ENCODE measurements at regions not wholly inside any gene's neighbourhood (a gene's known extent, or its start where the extent isn't known, plus 50 kb on each side); places are given as distances from the start of the nearest gene placed in this dataset.

DNA sequence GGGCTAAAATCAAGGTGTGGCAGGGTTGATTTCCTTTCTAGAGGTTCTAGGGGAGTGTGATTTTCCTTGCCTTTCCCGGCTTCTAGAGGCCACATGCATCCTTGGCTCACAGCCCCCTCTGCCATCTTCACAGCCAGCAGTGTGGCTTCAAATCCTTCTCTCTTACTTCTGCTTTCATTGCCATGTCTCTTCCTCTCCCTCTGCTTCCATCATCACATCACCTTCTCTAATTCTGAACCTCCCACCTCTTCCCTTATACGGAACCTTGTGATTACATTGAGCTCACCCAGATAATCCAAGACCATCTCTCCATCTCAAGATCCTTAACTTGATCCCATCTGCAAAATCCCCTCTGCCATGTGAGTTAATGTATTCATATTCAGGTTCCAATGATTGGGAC lies 56.2 kb upstream of the RMDN2 start:
- no peaks in the 10 kb centered on the region for H4K20me1 ChIP-seq (ENCODE audit: insufficient read depth)
- H3K9me2 ChIP-seq (ENCODE audit: insufficient read depth, low read length) = no peaks in the 10 kb centered on the region
- no peaks in the 10 kb centered on the region for H3F3A ChIP-seq (ENCODE audit: insufficient read depth, low read length, poor library complexity, severe bottlenecking)
- no peaks in the 10 kb centered on the region for H3K79me2 ChIP-seq (replicated peaks; ENCODE audit: insufficient read depth, low read length)
- no peak overlapping the region for H2AFZ ChIP-seq (ENCODE audit: low read depth, low read length)
- H3K4me3 ChIP-seq (ENCODE audit: low read length) = no peak overlapping the region
- H3K36me3 ChIP-seq (ENCODE audit: insufficient read depth, low read length) = no peaks in the 10 kb centered on the region
- no peak overlapping the region for H3K9ac ChIP-seq (ENCODE audit: low read length)
- no peaks in the 10 kb centered on the region for H3K27me3 ChIP-seq (ENCODE audit: insufficient read depth, low read depth, low read length)
- TF ChIP-seq, protein P1, sequence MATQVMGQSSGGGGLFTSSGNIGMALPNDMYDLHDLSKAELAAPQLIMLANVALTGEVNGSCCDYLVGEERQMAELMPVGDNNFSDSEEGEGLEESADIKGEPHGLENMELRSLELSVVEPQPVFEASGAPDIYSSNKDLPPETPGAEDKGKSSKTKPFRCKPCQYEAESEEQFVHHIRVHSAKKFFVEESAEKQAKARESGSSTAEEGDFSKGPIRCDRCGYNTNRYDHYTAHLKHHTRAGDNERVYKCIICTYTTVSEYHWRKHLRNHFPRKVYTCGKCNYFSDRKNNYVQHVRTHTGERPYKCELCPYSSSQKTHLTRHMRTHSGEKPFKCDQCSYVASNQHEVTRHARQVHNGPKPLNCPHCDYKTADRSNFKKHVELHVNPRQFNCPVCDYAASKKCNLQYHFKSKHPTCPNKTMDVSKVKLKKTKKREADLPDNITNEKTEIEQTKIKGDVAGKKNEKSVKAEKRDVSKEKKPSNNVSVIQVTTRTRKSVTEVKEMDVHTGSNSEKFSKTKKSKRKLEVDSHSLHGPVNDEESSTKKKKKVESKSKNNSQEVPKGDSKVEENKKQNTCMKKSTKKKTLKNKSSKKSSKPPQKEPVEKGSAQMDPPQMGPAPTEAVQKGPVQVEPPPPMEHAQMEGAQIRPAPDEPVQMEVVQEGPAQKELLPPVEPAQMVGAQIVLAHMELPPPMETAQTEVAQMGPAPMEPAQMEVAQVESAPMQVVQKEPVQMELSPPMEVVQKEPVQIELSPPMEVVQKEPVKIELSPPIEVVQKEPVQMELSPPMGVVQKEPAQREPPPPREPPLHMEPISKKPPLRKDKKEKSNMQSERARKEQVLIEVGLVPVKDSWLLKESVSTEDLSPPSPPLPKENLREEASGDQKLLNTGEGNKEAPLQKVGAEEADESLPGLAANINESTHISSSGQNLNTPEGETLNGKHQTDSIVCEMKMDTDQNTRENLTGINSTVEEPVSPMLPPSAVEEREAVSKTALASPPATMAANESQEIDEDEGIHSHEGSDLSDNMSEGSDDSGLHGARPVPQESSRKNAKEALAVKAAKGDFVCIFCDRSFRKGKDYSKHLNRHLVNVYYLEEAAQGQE (IDR thresholded peaks at IDR 0.05; ENCODE audit: borderline replicate concordance) = no peak
- TF ChIP-seq, protein P2, sequence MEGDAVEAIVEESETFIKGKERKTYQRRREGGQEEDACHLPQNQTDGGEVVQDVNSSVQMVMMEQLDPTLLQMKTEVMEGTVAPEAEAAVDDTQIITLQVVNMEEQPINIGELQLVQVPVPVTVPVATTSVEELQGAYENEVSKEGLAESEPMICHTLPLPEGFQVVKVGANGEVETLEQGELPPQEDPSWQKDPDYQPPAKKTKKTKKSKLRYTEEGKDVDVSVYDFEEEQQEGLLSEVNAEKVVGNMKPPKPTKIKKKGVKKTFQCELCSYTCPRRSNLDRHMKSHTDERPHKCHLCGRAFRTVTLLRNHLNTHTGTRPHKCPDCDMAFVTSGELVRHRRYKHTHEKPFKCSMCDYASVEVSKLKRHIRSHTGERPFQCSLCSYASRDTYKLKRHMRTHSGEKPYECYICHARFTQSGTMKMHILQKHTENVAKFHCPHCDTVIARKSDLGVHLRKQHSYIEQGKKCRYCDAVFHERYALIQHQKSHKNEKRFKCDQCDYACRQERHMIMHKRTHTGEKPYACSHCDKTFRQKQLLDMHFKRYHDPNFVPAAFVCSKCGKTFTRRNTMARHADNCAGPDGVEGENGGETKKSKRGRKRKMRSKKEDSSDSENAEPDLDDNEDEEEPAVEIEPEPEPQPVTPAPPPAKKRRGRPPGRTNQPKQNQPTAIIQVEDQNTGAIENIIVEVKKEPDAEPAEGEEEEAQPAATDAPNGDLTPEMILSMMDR (IDR thresholded peaks at IDR 0.05; ENCODE audit: poor library complexity, severe bottlenecking) = no peak
- TF ChIP-seq RAD21 (conservative IDR thresholded peaks at IDR 0.05) (no peak), EP300 (conservative IDR thresholded peaks at IDR 0.05; ENCODE audit: poor library complexity, severe bottlenecking) (no peak), MXI1 (conservative IDR thresholded peaks at IDR 0.05; ENCODE audit: poor library complexity, severe bottlenecking) (no peak), POLR2AphosphoS5 (IDR thresholded peaks at IDR 0.05) (no peak), SMC3 (conservative IDR thresholded peaks at IDR 0.05; ENCODE audit: poor library complexity) (no peak), EZH2 (IDR thresholded peaks at IDR 0.05; ENCODE audit: borderline replicate concordance, insufficient read depth, low read length, poor library complexity, severe bottlenecking) (no peak), TAF1 (IDR thresholded peaks at IDR 0.05; ENCODE audit: low read depth) (no peak)
- no peak overlapping the region for H3K27ac ChIP-seq (ENCODE audit: low read length)
- H3K4me2 ChIP-seq (ENCODE audit: low read length) = no peak overlapping the region
- H3K9me3 ChIP-seq (ENCODE audit: low read length) = no peaks in the 10 kb centered on the region

DNA sequence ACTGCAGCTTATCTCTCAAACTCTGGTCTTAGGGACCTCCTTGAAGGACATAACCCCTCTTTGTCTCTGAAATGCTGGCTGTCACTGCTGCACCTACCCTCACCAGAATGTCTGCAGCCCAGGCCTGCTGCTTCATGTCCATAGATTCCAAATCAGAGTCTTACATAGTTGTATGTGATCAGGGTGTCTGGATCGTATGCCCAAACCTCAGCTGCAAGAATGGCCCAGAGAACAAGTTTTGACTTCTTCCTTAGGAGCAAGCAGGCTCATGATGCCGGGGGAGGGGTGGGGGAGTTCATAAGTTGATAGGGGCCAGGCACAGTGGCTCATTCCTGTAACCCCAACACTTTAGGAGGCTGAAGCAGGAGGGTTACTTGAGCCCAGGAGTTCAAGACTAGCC lies 55.8 kb upstream of the RMDN2 start:
- TF ChIP-seq EZH2 (IDR thresholded peaks at IDR 0.05; ENCODE audit: borderline replicate concordance, insufficient read depth, low read length, poor library complexity, severe bottlenecking) = no peak
- TF ChIP-seq, protein P1 (IDR thresholded peaks at IDR 0.05; ENCODE audit: borderline replicate concordance) = no peak
- TF ChIP-seq SMC3 (conservative IDR thresholded peaks at IDR 0.05; ENCODE audit: poor library complexity) = no peak
- no peak for TF ChIP-seq TAF1 (IDR thresholded peaks at IDR 0.05; ENCODE audit: low read depth)
- no peak for TF ChIP-seq EP300 (conservative IDR thresholded peaks at IDR 0.05; ENCODE audit: poor library complexity, severe bottlenecking)
- TF ChIP-seq MXI1 (conservative IDR thresholded peaks at IDR 0.05; ENCODE audit: poor library complexity, severe bottlenecking) = no peak
- no peak for TF ChIP-seq POLR2AphosphoS5 (IDR thresholded peaks at IDR 0.05)
- TF ChIP-seq, protein P2 (IDR thresholded peaks at IDR 0.05; ENCODE audit: poor library complexity, severe bottlenecking) = no peak
- TF ChIP-seq RAD21 (conservative IDR thresholded peaks at IDR 0.05) = no peak
- H3K9me2 ChIP-seq (ENCODE audit: insufficient read depth, low read length) = no peaks in the 10 kb centered on the region
- no peaks in the 10 kb centered on the region for H3K27me3 ChIP-seq (ENCODE audit: insufficient read depth, low read depth, low read length)
- no peaks in the 10 kb centered on the region for H3K36me3 ChIP-seq (ENCODE audit: insufficient read depth, low read length)
- H2AFZ ChIP-seq (ENCODE audit: low read depth, low read length) = no peak overlapping the region
- no peaks in the 10 kb centered on the region for H3F3A ChIP-seq (ENCODE audit: insufficient read depth, low read length, poor library complexity, severe bottlenecking)
- H3K9ac ChIP-seq (ENCODE audit: low read length) = no peak overlapping the region
- H4K20me1 ChIP-seq (ENCODE audit: insufficient read depth) = no peaks in the 10 kb centered on the region
- no peak overlapping the region for H3K4me2 ChIP-seq (ENCODE audit: low read length)
- H3K79me2 ChIP-seq (replicated peaks; ENCODE audit: insufficient read depth, low read length) = no peaks in the 10 kb centered on the region
- H3K4me3 ChIP-seq (ENCODE audit: low read length) = no peak overlapping the region
- no peaks in the 10 kb centered on the region for H3K9me3 ChIP-seq (ENCODE audit: low read length)
- H3K27ac ChIP-seq (ENCODE audit: low read length) = no peak overlapping the region

All from neural cell (in vitro differentiated cells).